SK-N-MC (cell line): ENCODE measurements at regions not wholly inside any gene's neighbourhood (a gene's known extent, or its start where the extent isn't known, plus 50 kb on each side); places are given as distances from the start of the nearest gene placed in this dataset.

Experiments used
- DNase-seq: peaks from one replicate; pipeline ENCODE4 v3.0.0-alpha.2; 2011; ENCODE audit warnings: low read depth, low spot score
- H3K27ac ChIP-seq: fragments of 200-600 bp; sonication (generic); 2 replicates; pipeline ENCODE4 v1.5.1; 2016; ENCODE audit warnings: mixed run types
- H3K36me3 ChIP-seq: fragments of 200-600 bp; sonication (generic); 2 replicates; pipeline ENCODE4 v1.6.1; 2017; ENCODE audit warnings: antibody characterized with exemption, low read length, mixed read lengths; ENCODE audit not compliant: insufficient read depth
- H3K4me3 ChIP-seq: fragments of 200-600 bp; sonication (generic); 2 replicates; pipeline ENCODE4 v1.5.1; 2016
- H3K9ac ChIP-seq: fragments of 200-600 bp; sonication (generic); 2 replicates; pipeline ENCODE4 v1.8.0; 2017; ENCODE audit warnings: mixed run types, mixed read lengths; ENCODE audit not compliant: insufficient read length
- H3K9me3 ChIP-seq: fragments of 200-600 bp; sonication (generic); 2 replicates; pipeline ENCODE4 v1.6.1; 2017; ENCODE audit warnings: low read depth, mild to moderate bottlenecking, antibody characterized with exemption, low read length, moderate library complexity, mixed read lengths
- EZH2 ChIP-seq: fragments of 200-600 bp; sonication (generic); IDR thresholded peaks from one replicate; pipeline ENCODE4 v1.6.1; 2017; ENCODE audit warnings: antibody characterized with exemption
- FOXP2 ChIP-seq: optimal IDR thresholded peaks from 2 replicates; pipeline ENCODE3; 2011; ENCODE audit warnings: mild to moderate bottlenecking, moderate library complexity; ENCODE audit not compliant: insufficient read depth; ENCODE audit errors: extremely low read length, control extremely low read depth
- POLR2AphosphoS5 ChIP-seq: IDR thresholded peaks from 2 replicates; pipeline ENCODE4 v1.6.1; 2012; ENCODE audit warnings: mild to moderate bottlenecking, low read depth, low read length, borderline replicate concordance

- DNase-seq, result no peak
- no peak overlapping the region for H3K27ac ChIP-seq
- TF ChIP-seq EZH2 (no peak), POLR2AphosphoS5 (no peak), FOXP2 (no peak)
- no peaks in the 10 kb centered on the region for H3K9me3 ChIP-seq
- no peaks in the 10 kb centered on the region for H3K36me3 ChIP-seq
- H3K9ac ChIP-seq, result no peak overlapping the region
- no peak overlapping the region for H3K4me3 ChIP-seq
Observed at GRCh38 chr18:39913672-39914366, 2041.2 kb upstream of the PIK3C3 start.

GRCh38 chr18:39911716-39912115, 2043.3 kb upstream of the PIK3C3 start:
- no peak overlapping the region for H3K4me3 ChIP-seq
- H3K9ac ChIP-seq, result no peak overlapping the region
- no peak for TF ChIP-seq POLR2AphosphoS5
- H3K36me3 ChIP-seq, result no peaks in the 10 kb centered on the region
- H3K27ac ChIP-seq, result no peak overlapping the region
- H3K9me3 ChIP-seq, result no peaks in the 10 kb centered on the region
- DNase-seq, result no peak

DNA sequence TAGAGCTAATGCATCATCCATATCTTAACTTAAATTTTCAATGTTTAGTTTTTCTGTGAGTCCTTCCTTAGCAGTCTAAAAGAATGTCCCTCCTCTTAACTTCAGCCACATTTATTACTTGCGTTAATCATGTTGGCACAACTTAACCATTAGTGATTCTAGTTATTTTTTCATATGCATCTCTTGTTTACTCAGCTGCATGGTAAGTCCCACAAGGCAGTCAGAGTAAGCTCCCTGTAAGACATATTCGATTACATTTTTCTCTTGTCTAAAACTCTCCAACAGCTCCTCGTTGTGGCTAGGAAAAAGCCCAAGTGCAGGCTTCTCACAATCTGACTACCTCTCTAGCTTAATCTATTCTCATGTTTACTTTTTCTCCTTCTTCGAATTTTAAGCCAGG, 2045.3 kb upstream of the PIK3C3 start:
- H3K4me3 ChIP-seq, result no peak overlapping the region
- TF ChIP-seq POLR2AphosphoS5 (no peak), FOXP2 (no peak), EZH2 (no peak)
- no peak for DNase-seq

DNA sequence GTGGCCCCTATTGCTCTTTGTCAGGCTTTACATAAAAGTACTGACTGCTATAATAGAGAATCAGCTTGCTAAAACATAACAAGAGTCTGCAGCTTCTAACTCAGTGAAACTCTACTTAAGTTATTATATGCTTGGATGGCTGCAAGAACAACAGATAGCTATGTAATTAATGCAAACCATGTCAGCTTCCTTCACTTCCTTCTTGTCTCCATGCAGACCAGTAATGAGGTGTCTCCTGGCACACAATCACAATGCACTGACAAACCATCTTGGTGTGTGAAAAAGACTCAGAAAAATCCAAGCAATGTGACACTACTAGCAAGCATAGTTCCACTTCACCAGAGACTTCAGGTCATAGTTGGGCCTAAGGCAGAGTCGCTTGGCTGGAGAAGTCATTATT, 2068.9 kb upstream of the PIK3C3 start:
- DNase-seq, result no peak
- TF ChIP-seq POLR2AphosphoS5 (no peak), EZH2 (no peak), FOXP2 (no peak)
- no peaks in the 10 kb centered on the region for H3K36me3 ChIP-seq

More for the DNA sequence above, 2045.3 kb upstream of the PIK3C3 start:
- H3K27ac ChIP-seq, result no peak overlapping the region
- no peaks in the 10 kb centered on the region for H3K9me3 ChIP-seq
- H3K9ac ChIP-seq, result no peak overlapping the region
- no peaks in the 10 kb centered on the region for H3K36me3 ChIP-seq

GRCh38 chr18:39872651-39873050, 2082.4 kb upstream of the PIK3C3 start:
- DNase-seq, result no peak
- Histone ChIP-seq H3K36me3 (no peaks in the 10 kb centered on the region), H3K4me3 (no peak overlapping the region), H3K27ac (no peak overlapping the region), H3K9ac (no peak overlapping the region), H3K9me3 (no peaks in the 10 kb centered on the region)
- TF ChIP-seq POLR2AphosphoS5 (no peak), FOXP2 (no peak), EZH2 (no peak)

More for the DNA sequence above, 2068.9 kb upstream of the PIK3C3 start:
- Histone ChIP-seq H3K9ac (no peak overlapping the region), H3K4me3 (no peak overlapping the region), H3K9me3 (no peaks in the 10 kb centered on the region), H3K27ac (no peak overlapping the region)

DNA sequence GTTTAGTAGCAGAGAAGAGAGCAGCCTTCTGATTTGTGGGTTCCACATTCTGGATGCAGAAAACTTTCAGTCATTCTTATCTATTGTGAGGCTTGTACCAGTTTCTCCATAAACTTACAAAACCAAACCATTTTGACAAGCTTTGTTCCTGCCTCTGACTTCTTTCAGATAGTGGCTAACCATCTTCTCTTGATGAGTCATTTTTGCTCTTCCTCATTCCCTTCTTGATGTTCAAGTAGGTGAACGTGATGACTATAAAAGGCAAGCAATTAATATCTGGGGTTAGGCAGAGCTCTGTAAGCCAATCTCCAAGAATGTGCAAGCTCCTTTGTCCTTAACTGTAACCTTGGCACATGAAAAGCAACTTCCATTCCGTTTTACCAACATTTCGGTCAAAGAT, 2083.1 kb upstream of the PIK3C3 start:
- H3K9ac ChIP-seq, result no peak overlapping the region
- H3K4me3 ChIP-seq, result no peak overlapping the region
- H3K36me3 ChIP-seq, result no peaks in the 10 kb centered on the region
- H3K9me3 ChIP-seq, result no peaks in the 10 kb centered on the region
- no peak for DNase-seq
- no peak overlapping the region for H3K27ac ChIP-seq
- TF ChIP-seq FOXP2 (no peak), POLR2AphosphoS5 (no peak), EZH2 (no peak)

- Histone ChIP-seq H3K36me3 (no peaks in the 10 kb centered on the region), H3K27ac (no peak overlapping the region), H3K9me3 (no peaks in the 10 kb centered on the region), H3K4me3 (no peak overlapping the region), H3K9ac (no peak overlapping the region)
- TF ChIP-seq POLR2AphosphoS5 (no peak), FOXP2 (no peak), EZH2 (no peak)
- DNase-seq, result no peak
Observed at GRCh38 chr18:39870591-39870990, 2084.4 kb upstream of the PIK3C3 start.

DNA sequence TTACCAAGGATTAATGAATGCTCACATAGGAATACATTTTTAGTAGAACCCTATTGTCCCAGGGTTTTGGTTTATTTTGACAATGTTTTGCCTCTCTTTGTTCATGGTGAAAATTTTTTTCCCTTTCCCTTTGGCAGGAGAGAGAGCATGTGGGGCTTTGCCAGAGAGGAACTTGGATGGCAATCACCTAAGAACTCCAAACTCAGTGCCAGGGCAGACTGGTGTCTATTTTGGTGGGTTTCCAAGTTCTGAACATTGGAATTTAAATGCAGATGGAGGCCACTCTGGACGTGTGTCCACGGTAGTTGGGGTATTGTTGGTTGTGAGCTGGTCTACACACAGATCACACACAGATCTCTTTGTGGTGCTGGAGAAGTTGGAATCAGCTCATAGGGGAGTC, 2091.1 kb upstream of the PIK3C3 start:
- Histone ChIP-seq H3K36me3 (no peaks in the 10 kb centered on the region), H3K4me3 (no peak overlapping the region), H3K27ac (no peak overlapping the region), H3K9me3 (no peaks in the 10 kb centered on the region), H3K9ac (no peak overlapping the region)
- TF ChIP-seq POLR2AphosphoS5, result no peak
- TF ChIP-seq EZH2, result no peak
- TF ChIP-seq FOXP2, result no peak
- DNase-seq, result no peak

GRCh38 chr18:39862341-39862740, 2092.7 kb upstream of the PIK3C3 start:
- no peak overlapping the region for H3K27ac ChIP-seq
- H3K4me3 ChIP-seq, result no peak overlapping the region
- no peak overlapping the region for H3K9ac ChIP-seq
- no peaks in the 10 kb centered on the region for H3K9me3 ChIP-seq
- no peaks in the 10 kb centered on the region for H3K36me3 ChIP-seq
- no peak for DNase-seq
- TF ChIP-seq FOXP2 (no peak), EZH2 (no peak)
